HUES48 (cell line): ENCODE measurements at regions not wholly inside any gene's neighbourhood (a gene's known extent, or its start where the extent isn't known, plus 50 kb on each side); places are given as distances from the start of the nearest gene placed in this dataset.

Source experiments
- H3K27ac ChIP-seq: one replicate; pipeline ENCODE4 v1.7.0; 2013; ENCODE audit warnings: low read depth, low read length, inconsistent platforms
- H3K27me3 ChIP-seq: 2 replicates; pipeline ENCODE4 v1.6.1; 2013; ENCODE audit warnings: mild to moderate bottlenecking, low read length; ENCODE audit not compliant: control insufficient read depth, insufficient read depth
- H3K36me3 ChIP-seq: 2 replicates; pipeline ENCODE4 v1.6.1; 2013; ENCODE audit warnings: low read length; ENCODE audit not compliant: control insufficient read depth, insufficient read depth
- H3K4me1 ChIP-seq: 2 replicates; pipeline ENCODE4 v1.6.1; 2013; ENCODE audit warnings: mild to moderate bottlenecking, low read length; ENCODE audit not compliant: control insufficient read depth, insufficient read depth
- H3K4me3 ChIP-seq: 2 replicates; pipeline ENCODE4 v1.5.1; 2013; ENCODE audit warnings: mild to moderate bottlenecking, low read depth, low read length
- H3K9ac ChIP-seq: 2 replicates; pipeline ENCODE4 v1.6.1; 2013; ENCODE audit warnings: mild to moderate bottlenecking, low read depth, low read length, moderate library complexity
- H3K9me3 ChIP-seq: 2 replicates; pipeline ENCODE4 v1.6.1; 2013; ENCODE audit warnings: low read length; ENCODE audit not compliant: control insufficient read depth, insufficient read depth

DNA sequence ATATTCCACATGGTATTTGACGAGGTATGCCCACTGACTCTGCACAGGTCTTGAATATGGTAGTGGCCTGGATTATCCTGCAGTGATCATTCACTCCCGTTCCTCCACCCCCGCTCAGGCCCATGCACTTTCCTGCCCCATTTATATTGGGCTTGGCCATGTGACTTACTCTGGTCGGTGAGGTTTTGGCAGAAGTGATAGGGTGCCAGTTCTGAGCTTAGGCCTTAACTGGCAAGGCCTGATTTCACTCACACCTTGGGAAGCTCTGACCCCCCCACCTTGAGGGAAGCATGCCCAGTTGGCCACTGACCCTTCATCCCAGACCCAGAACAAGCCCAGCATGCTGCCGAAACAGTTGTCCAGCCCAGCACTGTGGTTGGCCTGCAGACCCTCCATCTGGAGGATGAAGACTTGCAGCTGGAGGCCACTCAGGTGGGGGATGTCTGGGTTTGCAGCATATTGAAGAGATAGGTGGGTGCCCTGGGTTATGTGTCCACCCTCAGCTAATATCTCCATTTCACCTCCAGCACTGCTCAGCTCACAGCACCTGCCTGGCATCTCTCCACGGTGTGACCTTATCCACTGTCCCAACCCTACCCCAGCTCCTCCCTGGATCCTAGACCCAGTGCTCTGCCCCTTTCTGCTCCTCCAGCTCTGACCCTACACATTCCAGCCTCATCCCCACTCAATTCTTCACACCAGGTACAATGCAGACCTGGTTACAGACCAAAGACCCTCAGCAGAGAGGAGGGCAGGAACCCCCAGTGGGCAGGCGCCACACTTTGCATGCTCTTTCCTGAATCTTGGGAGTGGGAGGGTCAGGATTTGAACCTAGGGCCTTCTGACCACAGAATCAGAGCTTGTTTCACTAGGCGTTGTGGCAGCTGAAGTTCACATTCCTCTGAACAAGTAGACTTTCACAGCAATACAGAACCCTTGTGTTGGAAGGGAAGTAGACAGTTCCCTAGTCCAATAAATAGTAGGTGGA lies 138.1 kb upstream of the CHST15 start:
- no peak overlapping the region for H3K27ac ChIP-seq
- H3K4me1 ChIP-seq, result no peaks in the 10 kb centered on the region
- peaks cover 20% of the 10 kb centered on the region for H3K9me3 ChIP-seq
- no peaks in the 10 kb centered on the region for H3K36me3 ChIP-seq
- H3K9ac ChIP-seq, result no peak overlapping the region
- no peaks in the 10 kb centered on the region for H3K27me3 ChIP-seq
- H3K4me3 ChIP-seq, result no peak overlapping the region

DNA sequence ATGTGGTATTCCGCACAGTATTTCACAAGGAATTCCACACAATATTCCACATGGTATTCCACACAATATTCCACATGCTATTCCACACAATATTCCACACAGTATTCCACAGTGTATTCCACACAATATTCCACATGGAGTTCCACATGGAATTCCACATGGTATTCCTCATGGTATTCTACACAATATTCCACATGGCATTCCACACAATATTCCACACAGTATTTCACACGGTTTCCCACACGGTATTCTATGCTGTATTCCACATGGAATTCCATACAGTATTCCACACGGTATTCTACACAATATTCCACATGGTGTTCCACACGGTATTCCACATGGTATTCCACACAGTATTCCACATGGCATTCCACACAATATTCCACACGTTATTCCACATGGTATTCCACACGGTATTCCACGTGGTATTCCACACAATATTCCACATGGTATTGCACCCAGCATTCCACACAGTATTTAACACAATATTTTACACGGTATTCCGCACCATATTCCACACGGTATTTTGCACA lies 137.3 kb upstream of the CHST15 start:
- no peak overlapping the region for H3K4me3 ChIP-seq
- H3K36me3 ChIP-seq, result no peaks in the 10 kb centered on the region
- no peak overlapping the region for H3K9ac ChIP-seq
- peaks cover 20% of the 10 kb centered on the region for H3K9me3 ChIP-seq
- H3K4me1 ChIP-seq, result no peaks in the 10 kb centered on the region
- no peak overlapping the region for H3K27ac ChIP-seq
- no peaks in the 10 kb centered on the region for H3K27me3 ChIP-seq

DNA sequence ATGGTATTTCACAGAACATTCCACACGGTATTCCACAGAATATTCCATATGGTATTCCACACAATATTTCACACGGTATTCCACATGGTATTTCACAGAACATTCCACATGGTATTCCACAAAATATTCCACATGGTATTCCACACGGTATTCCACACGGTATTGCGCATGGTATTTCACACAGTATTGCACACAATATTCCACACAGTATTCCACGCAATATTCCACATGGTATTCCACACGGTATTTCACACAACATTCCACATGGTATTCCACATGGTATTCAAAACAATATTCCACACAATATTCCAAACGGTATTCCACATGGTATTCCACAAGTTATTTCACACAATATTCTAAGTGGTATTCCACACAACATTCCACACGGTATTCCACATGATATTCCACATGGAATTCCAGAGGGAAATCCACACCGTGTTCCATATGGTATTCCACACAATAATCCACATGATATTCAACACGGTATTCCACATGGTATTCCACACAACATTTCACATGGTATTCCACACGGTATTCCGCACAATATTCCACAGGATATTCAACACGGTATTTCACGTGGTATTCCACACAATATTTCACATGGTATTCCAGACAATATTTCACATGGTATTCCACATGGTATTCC lies 136.7 kb upstream of the CHST15 start:
- no peaks in the 10 kb centered on the region for H3K27me3 ChIP-seq
- no peak overlapping the region for H3K27ac ChIP-seq

DNA sequence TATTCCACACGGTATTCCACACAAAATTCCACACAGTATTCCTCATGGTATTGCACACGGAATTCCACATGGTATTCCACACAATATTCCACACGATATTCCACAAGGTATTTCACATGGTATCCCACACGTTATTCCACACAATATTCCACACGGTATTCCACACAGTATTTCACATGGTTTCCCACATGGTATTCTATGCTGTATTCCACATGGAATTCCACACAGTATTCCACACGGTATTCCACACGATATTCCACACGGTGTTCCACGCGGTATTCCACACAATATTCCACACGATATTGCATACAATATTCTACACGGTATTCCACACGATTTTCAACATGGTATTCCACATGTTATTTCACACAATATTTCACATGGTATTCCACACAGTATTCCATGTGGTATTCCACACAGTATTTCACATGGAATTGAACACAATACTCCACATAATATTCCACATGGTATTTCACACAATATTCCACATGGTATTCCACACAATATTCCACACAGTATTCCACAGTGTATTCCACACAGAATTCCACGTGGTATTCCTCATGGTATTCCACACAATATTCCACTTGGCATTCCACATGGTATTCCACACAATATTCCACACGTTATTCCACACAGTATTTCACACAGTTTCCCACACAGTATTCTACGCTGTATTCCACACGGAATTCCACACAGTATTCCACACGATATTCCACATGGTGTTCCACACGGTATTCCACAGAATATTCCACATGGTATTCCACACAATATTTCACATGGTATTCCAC lies 136.0 kb upstream of the CHST15 start:
- no peak overlapping the region for H3K27ac ChIP-seq
- peaks cover 20% of the 10 kb centered on the region for H3K9me3 ChIP-seq
- no peaks in the 10 kb centered on the region for H3K36me3 ChIP-seq
- no peaks in the 10 kb centered on the region for H3K27me3 ChIP-seq
- H3K4me3 ChIP-seq, result no peak overlapping the region
- no peaks in the 10 kb centered on the region for H3K4me1 ChIP-seq
- no peak overlapping the region for H3K9ac ChIP-seq

More for the DNA sequence above, 136.7 kb upstream of the CHST15 start:
- Histone ChIP-seq H3K9ac (no peak overlapping the region), H3K4me3 (no peak overlapping the region), H3K4me1 (no peaks in the 10 kb centered on the region), H3K36me3 (no peaks in the 10 kb centered on the region), H3K9me3 (peaks cover 20% of the 10 kb centered on the region)

DNA sequence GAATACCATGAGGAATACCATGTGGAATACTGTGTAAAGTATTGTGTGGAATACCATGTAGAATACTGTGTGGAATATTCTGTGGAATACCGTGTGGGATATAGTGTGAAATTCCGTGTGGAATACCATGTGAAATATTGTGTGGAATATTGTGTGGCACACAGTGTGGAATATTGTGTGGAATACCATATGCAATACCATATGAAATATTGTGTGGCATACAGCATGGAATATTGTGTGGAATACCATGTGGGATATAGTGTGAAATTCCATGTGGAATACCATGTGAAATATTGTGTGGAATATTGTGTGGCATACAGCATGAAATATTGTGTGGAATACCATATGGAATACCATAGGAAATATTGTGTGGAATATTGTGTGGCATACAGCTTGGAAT lies 135.1 kb upstream of the CHST15 start:
- H3K9me3 ChIP-seq, result peaks cover 20% of the 10 kb centered on the region
- no peaks in the 10 kb centered on the region for H3K36me3 ChIP-seq
- H3K4me3 ChIP-seq, result no peak overlapping the region
- H3K4me1 ChIP-seq, result no peaks in the 10 kb centered on the region
- H3K9ac ChIP-seq, result no peak overlapping the region
- no peaks in the 10 kb centered on the region for H3K27me3 ChIP-seq
- H3K27ac ChIP-seq, result no peak overlapping the region

DNA sequence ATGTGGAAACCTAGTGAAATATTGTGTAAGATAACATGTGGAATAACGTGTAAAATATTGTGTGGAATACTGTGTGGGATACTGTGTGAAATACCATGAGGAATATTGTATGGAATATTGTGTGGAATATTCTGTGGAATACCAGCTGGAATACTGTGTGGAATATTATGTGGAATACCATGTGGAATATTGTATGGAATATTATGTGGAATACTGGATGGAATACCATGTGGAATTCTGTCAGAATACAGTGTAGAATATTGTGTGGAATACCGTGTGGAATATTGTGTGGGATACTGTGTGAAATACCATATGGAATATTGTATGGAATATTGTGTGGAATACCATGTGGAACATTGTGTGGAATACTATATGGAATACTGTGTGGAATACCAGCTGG lies 134.6 kb upstream of the CHST15 start:
- H3K4me3 ChIP-seq, result no peak overlapping the region
- H3K27me3 ChIP-seq, result no peaks in the 10 kb centered on the region
- H3K9ac ChIP-seq, result no peak overlapping the region
- peaks cover 20% of the 10 kb centered on the region for H3K9me3 ChIP-seq
- no peaks in the 10 kb centered on the region for H3K36me3 ChIP-seq
- no peaks in the 10 kb centered on the region for H3K4me1 ChIP-seq
- H3K27ac ChIP-seq, result no peak overlapping the region

DNA sequence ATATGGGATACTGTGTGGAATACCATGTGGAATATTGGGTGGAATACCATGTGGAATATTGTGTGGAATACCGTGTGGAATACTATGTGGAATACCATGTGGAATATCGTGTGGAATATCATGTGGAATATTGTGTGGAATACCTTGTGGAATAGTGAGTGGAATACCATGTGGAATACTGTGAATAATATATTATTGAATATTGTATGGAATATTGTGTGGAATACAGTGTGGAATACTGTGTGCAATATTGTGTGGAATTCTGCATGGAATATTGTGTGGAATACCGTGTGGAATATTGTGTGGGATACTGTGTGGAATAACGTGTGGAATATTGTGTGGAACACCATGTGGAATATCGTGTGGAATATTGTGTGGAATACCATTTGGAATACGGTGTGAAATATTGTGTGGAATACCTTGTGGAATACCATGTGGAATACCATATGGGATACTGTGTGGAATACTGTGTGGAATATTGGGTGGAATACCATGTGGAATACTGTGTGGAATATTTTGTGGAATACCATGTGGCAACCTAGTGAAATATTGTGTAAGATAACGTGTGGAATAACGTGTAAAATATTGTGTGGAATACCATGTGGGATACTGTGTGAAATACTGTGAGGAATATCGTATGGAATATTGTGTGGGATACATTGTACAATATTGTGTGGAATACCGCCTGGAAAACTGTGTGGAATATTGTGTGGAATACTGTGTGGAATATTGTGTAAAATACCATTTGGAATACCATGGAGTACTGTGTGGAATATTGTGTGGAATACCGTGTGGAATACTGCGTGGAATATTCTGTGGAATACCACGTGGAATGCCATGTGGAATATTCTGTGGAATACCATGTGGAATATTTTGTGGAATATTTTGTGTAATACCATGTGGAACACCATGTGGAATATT lies 133.9 kb upstream of the CHST15 start:
- Histone ChIP-seq H3K4me1 (peaks cover 4% of the 10 kb centered on the region), H3K27me3 (no peaks in the 10 kb centered on the region), H3K27ac (no peak overlapping the region), H3K9ac (no peak overlapping the region), H3K4me3 (no peak overlapping the region), H3K36me3 (no peaks in the 10 kb centered on the region), H3K9me3 (peaks cover 20% of the 10 kb centered on the region)

DNA sequence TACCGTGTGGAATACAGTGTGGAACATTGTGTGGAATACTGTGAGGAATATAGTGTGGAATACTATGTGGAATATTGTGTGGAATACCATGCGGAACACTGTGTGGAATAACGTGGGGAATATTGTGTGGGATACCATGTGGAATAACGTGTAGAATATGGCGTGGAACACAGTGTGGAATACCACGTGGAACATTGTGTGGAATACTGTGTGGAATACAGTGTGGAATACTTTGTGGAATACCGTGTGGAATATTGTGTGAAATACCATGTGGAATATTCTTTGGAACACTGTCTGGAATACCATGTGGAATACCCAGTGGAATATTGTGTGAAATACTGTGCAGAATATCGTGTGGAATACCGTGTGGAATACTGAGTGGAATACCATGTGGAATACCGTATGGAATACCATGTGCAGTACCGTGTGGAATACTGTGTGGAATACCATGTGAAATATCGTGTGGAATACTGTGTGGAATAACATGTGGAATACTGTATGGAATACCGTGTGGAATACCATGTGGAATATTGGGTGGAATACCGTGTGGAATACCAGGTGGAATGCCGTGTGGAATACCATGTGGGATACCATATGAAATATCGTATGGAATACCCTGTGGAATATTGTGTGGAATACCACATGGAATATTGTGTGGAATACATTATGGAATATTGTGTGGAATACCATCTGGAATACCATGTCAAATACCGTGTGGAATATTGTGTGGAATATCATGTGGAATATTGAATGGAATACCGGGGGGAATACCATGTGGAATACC lies 133.1 kb upstream of the CHST15 start:
- no peak overlapping the region for H3K4me3 ChIP-seq
- peaks cover 4% of the 10 kb centered on the region for H3K4me1 ChIP-seq
- no peaks in the 10 kb centered on the region for H3K27me3 ChIP-seq
- no peak overlapping the region for H3K9ac ChIP-seq
- H3K27ac ChIP-seq, result no peak overlapping the region
- peaks cover 20% of the 10 kb centered on the region for H3K9me3 ChIP-seq
- no peaks in the 10 kb centered on the region for H3K36me3 ChIP-seq

DNA sequence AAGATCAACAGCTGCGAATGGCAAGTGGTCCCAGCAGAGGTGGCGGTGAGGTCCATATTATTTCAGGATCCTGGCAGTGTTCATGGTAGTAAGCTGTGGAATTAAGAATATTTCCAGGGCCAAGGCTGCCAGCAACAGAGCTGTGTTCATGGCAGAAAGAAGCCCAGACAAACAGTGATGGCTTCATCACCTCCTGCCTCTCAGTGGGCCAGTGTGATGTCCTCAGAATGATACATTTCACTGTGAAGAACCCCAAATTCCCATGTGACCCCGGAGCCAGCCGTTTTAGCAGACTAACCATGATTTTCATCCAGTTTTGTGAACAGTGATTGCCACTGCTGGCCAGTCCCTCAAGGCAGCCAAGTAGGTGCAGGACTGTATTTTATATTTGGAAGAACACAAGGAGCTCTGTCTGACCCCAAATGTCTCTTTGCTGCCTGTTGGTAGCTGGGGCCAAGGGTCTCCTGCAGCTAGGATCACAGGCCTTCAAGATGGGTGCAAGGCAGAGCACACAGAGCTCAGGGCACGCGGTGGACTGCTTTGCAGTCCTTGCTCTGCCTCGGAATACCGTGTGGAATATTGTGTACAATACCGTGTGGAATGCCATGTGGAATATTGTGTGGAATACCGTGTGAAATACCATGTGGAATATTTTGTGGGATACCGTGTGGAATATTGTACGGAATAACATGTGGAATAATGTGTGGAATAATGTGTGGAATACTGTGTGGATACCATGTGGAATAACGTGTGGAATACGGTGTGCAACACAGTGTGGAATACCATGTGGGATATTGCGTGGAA lies 132.3 kb upstream of the CHST15 start:
- Histone ChIP-seq H3K4me1 (peaks cover 4% of the 10 kb centered on the region), H3K27ac (no peak overlapping the region), H3K9me3 (peaks cover 20% of the 10 kb centered on the region), H3K36me3 (no peaks in the 10 kb centered on the region), H3K4me3 (no peak overlapping the region), H3K9ac (no peak overlapping the region), H3K27me3 (no peaks in the 10 kb centered on the region)
